LNCAP (cell line): ENCODE measurements at regions not wholly inside any gene's neighbourhood (a gene's known extent, or its start where the extent isn't known, plus 50 kb on each side); places are given as distances from the start of the nearest gene placed in this dataset.

ENCODE experiments used
- TF ChIP-seq, protein P1 (sequence below): fragments of 450-650 bp; IDR thresholded peaks from 2 replicates; pipeline ENCODE4 v1.5.1; 2017; ENCODE audit warnings: mild to moderate bottlenecking

DNA sequence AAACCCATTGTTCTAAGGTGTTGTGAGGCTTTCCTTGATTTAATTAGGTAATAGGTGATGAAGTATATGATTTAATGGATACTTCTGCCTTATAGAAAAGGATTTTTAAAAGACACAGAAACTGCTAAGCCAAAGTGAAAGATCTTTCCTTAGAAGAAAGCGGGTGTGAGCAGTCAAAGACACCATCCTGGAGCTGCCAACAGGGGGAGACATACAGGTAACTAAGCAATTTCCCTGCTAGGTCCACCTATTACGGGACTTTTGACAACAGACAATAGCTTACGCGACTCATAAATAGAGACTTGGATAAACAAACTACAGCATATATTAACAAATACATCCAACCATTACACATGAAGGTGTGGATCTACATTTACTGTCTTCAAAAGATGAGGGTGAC is 669.5 kb downstream of the SQOR start:
- TF ChIP-seq, protein P1, sequence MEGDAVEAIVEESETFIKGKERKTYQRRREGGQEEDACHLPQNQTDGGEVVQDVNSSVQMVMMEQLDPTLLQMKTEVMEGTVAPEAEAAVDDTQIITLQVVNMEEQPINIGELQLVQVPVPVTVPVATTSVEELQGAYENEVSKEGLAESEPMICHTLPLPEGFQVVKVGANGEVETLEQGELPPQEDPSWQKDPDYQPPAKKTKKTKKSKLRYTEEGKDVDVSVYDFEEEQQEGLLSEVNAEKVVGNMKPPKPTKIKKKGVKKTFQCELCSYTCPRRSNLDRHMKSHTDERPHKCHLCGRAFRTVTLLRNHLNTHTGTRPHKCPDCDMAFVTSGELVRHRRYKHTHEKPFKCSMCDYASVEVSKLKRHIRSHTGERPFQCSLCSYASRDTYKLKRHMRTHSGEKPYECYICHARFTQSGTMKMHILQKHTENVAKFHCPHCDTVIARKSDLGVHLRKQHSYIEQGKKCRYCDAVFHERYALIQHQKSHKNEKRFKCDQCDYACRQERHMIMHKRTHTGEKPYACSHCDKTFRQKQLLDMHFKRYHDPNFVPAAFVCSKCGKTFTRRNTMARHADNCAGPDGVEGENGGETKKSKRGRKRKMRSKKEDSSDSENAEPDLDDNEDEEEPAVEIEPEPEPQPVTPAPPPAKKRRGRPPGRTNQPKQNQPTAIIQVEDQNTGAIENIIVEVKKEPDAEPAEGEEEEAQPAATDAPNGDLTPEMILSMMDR, result peak; percentile 89

DNA sequence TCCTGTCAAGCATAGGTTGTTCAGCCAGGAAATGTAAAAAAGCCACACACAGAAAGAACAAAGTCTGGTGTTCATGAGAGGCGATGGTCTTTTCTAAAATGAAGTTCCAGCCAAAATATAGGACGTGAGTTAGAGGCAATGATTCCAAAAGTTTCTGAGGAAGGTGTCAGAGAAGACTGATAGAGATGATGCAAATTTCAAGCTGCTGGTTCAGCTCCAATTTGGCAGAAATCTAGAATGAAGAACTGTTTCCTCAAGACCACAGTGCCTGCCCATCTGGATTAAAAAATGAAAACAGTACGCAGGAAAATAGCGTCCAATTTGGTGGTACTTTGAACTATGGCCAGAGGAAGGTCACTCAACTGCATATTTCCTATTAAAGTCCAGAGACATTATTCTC is 672.9 kb downstream of the SQOR start:
- TF ChIP-seq, protein P1, result no peak

DNA sequence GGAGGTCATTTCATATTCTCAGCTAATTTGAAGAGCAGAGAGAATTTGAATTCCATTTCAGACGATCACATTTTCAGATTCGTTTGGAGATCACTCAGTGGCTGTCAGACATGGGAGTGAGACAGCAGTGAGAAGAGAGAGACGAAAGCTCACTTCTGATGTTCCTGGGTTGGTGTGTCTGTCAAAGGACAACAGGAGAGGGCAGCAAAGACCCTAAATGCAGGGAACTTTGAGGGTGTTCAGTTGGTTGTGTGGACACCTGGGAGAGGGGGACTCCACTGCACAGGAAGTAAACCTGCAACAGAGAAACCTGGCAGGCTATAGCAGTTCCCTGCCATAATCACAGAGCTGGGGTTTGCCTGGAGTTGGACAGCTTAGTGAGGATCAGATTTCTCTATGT is 675.1 kb downstream of the SQOR start:
- TF ChIP-seq, protein P1, result no peak

DNA sequence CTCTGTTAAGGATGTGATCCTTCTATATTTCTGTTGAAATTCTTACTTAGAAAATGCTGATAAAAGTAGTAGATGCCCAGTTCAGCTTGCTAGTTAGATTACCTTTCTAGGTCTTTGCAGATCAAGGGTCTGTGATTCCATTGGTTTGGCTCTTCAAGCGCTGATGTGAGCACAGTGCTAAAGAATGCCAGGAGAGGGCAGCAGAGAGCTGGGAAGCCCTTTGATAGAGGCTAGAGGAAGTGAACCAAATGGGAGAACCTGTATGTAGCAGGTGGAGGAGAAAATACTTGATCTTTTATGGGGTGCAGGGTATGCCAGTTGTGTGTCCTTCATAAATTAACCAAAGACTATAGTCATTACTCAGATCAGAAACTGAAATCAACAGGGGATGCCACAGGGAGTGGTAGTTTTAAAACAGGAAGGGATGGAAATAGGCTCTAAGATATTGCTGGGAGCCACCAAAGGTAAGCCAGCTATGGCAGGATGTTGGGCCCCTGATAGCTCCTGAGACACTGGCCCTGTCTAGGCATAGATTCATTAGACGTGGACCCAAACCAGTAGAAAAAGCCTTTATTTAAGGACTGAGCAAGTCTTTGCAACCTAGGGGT is 677.4 kb downstream of the SQOR start:
- TF ChIP-seq, protein P1, result peak; percentile 94

DNA sequence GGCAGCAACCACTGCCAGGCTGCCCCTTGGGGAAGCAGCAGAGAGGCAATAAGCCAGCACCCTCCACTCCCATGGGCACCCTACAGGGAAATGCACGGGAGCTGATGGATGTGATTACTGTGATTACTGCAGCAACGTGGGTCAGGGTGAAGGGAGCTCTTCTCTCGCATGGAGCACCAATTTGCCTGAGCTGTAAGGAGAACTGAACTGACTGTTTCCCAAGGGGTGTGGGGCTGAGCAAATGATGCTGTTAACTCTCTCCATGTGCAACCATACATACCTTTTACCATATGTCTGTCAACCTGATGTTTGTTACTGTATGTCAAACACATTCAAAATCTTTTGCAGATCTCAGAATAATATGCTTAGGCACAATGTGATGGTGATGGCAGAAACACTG is 680.6 kb downstream of the SQOR start:
- TF ChIP-seq, protein P1, result no peak

DNA sequence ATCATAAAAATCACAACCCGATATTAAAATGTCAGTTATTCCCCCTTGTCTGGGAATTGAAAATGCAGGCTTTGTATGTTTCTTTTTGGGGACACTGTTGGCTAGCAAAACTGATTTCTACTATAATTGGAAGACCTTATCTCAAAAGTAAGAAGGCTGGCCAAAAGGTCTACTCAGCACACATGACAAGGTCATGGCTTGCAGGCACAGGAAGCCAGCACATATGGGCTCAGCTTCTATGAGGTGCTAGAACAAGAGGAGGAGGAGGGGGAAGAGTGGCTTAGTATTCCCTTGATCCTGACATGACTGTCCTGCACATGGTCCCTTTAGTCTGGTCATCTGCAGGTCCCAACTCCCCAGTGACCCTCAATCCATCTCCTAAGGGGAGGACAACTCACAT is 681.2 kb downstream of the SQOR start:
- TF ChIP-seq, protein P1, result no peak

DNA sequence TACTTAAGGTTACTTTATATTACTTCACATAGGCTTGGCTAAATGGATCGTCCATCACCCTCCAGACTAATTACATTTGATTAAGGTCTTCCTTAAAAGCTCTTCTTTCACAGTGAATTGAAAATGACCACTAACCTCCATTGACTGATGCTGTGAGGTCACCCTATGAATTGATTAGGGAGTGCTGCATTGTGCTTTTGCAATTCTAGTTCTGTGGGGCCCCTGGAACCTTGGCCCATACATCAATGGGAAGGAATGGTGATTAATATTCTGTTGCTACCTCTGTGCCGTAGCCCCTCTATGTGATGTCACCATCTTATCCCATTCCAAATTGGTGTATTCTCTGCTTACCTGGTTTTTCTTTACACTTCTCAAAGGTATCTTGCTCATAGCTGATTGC is 682.2 kb downstream of the SQOR start:
- TF ChIP-seq, protein P1, result no peak

DNA sequence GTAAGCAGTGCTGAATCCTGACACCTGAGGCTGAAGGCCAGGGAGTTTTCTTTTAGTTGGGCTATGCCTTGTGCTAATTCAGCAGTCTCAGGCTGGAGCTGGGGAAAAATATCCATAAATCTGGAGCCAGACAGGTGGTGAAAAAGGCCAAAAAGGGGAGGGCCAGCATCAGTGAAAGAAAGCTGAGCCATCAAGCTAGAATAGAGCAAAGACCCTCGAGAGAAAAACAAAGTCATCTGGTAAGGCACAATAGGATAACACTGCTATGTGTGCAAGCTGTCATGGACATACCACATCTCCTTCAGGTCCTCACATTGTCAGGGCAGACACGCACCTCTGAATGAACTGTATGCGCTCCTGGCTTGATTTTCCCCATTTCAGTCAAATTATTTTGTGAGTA is 687.9 kb downstream of the SQOR start:
- TF ChIP-seq, protein P1, result no peak
